Activated naive CD4-positive, alpha-beta T cell treated with anti-CD3 and anti-CD28 coated beads, Interleukin-2, amount 50 U/mL, for 72 hours (primary cell): ENCODE measurements at regions not wholly inside any gene's neighbourhood (a gene's known extent, or its start where the extent isn't known, plus 50 kb on each side); places are given as distances from the start of the nearest gene placed in this dataset.
"Not testable (repeated sequence)": the region's sequence is repeated elsewhere in the genome, so short reads cannot be mapped to it uniquely, and the experiment has no call there.

Experiments
- ATAC-seq, 2 donors: fragments of 150-1000 bp; cut with Tn5 transposase; 2 replicates each; pipeline ENCODE4 v1.10.0; 2021; ENCODE audit warnings: mild to moderate bottlenecking in 2 of 2, moderate library complexity in 2 of 2
- DNase-seq, 2 donors: peaks; one replicate each; pipeline ENCODE4 v3.0.0; 2021 to 2022; ENCODE audit warnings: low spot score in 2 of 2
- H3K27ac Mint-ChIP-seq, 2 donors: one replicate each; pipeline ENCODE4 v1.8.0; 2022; ENCODE audit warnings: mild to moderate bottlenecking in 2 of 2, mixed read lengths in 2 of 2
- H3K36me3 Mint-ChIP-seq, 2 donors: one replicate each; pipeline ENCODE4 v1.8.0; 2022; ENCODE audit warnings: mixed read lengths in 2 of 2
- H3K9me3 Mint-ChIP-seq, 2 donors: one replicate each; pipeline ENCODE4 v1.8.0; 2022; ENCODE audit warnings: mixed read lengths in 2 of 2

- no peaks in the 10 kb centered on the region for H3K36me3 Mint-ChIP-seq
- H3K9me3 Mint-ChIP-seq: peaks cover 0 to 5% of the 10 kb centered on the region in 2 donors
- H3K27ac Mint-ChIP-seq: no peak overlapping the region
- DNase-seq (no peak), ATAC-seq (no peak)
Measured at GRCh38 chr16:73966851-73967250, 329.8 kb upstream of the PSMD7 start.

GRCh38 chr16:73965591-73965990 lies 331.0 kb upstream of the PSMD7 start:
- DNase-seq (no peak), ATAC-seq (no peak)
- H3K9me3 Mint-ChIP-seq: peaks cover 0 to 5% of the 10 kb centered on the region in 2 donors
- H3K27ac Mint-ChIP-seq: no peak overlapping the region
- no peaks in the 10 kb centered on the region for H3K36me3 Mint-ChIP-seq

- H3K9me3 Mint-ChIP-seq: no peaks in the 10 kb centered on the region
- no peak overlapping the region for H3K27ac Mint-ChIP-seq
- peak in 1 of 2 donors; percentile 22 for DNase-seq
- no peak for ATAC-seq
- no peaks in the 10 kb centered on the region for H3K36me3 Mint-ChIP-seq
Measured at GRCh38 chr16:73956587-73957494, 339.8 kb upstream of the PSMD7 start.

GRCh38 chr16:73955702-73956101 lies 340.9 kb upstream of the PSMD7 start:
- Mint-ChIP-seq H3K9me3 (no peaks in the 10 kb centered on the region), H3K27ac (no peak overlapping the region), H3K36me3 (no peaks in the 10 kb centered on the region)
- ATAC-seq (no peak), DNase-seq (no peak)

GRCh38 chr16:73955255-73955654 lies 341.4 kb upstream of the PSMD7 start:
- no peak for ATAC-seq
- no peak for DNase-seq
- H3K36me3 Mint-ChIP-seq: no peaks in the 10 kb centered on the region
- H3K9me3 Mint-ChIP-seq: no peaks in the 10 kb centered on the region
- H3K27ac Mint-ChIP-seq: no peak overlapping the region

- no peak for DNase-seq
- Mint-ChIP-seq H3K27ac (no peak overlapping the region), H3K36me3 (no peaks in the 10 kb centered on the region), H3K9me3 (no peaks in the 10 kb centered on the region)
- ATAC-seq: no peak
Measured at GRCh38 chr16:73951481-73951880, 345.1 kb upstream of the PSMD7 start.

- no peak for ATAC-seq
- H3K27ac Mint-ChIP-seq: no peak overlapping the region
- H3K9me3 Mint-ChIP-seq: no peaks in the 10 kb centered on the region
- no peaks in the 10 kb centered on the region for H3K36me3 Mint-ChIP-seq
- DNase-seq: no peak
Measured at GRCh38 chr16:73949574-73950320, 346.9 kb upstream of the PSMD7 start.

- ATAC-seq (no peak), DNase-seq (no peak)
- Mint-ChIP-seq H3K36me3 (no peaks in the 10 kb centered on the region), H3K9me3 (no peaks in the 10 kb centered on the region), H3K27ac (no peak overlapping the region)
Measured at GRCh38 chr16:73945631-73946030, 351.0 kb upstream of the PSMD7 start.

GRCh38 chr16:73943184-73943583 lies 353.4 kb upstream of the PSMD7 start:
- DNase-seq, H3K9me3 Mint-ChIP-seq, ATAC-seq, H3K36me3 Mint-ChIP-seq, H3K27ac Mint-ChIP-seq: not testable (repeated sequence)

GRCh38 chr16:73940786-73941185 lies 355.8 kb upstream of the PSMD7 start:
- not testable (repeated sequence) for DNase-seq, H3K9me3 Mint-ChIP-seq, H3K27ac Mint-ChIP-seq, H3K36me3 Mint-ChIP-seq, ATAC-seq

GRCh38 chr16:73923951-73924350 lies 372.7 kb upstream of the PSMD7 start:
- peaks cover 15 to 21% of the 10 kb centered on the region in 2 donors for H3K9me3 Mint-ChIP-seq
- ATAC-seq (no peak), DNase-seq (no peak)
- H3K27ac Mint-ChIP-seq: no peak overlapping the region
- H3K36me3 Mint-ChIP-seq: peaks cover 11 to 13% of the 10 kb centered on the region in 2 donors

GRCh38 chr16:73921295-73921694 lies 375.3 kb upstream of the PSMD7 start:
- H3K27ac Mint-ChIP-seq: no peak overlapping the region
- ATAC-seq: no peak
- peaks cover 0 to 6% of the 10 kb centered on the region in 2 donors for H3K9me3 Mint-ChIP-seq
- DNase-seq: no peak
- no peaks in the 10 kb centered on the region for H3K36me3 Mint-ChIP-seq

- H3K36me3 Mint-ChIP-seq: no peaks in the 10 kb centered on the region
- DNase-seq: no peak
- no peak overlapping the region for H3K27ac Mint-ChIP-seq
- ATAC-seq: no peak
- H3K9me3 Mint-ChIP-seq: peaks cover 1 to 6% of the 10 kb centered on the region in 2 donors
Measured at GRCh38 chr16:73916829-73917594, 379.6 kb upstream of the PSMD7 start.

- no peaks in the 10 kb centered on the region for H3K36me3 Mint-ChIP-seq
- peaks cover 3 to 6% of the 10 kb centered on the region in 2 donors for H3K9me3 Mint-ChIP-seq
- no peak overlapping the region for H3K27ac Mint-ChIP-seq
- no peak for ATAC-seq
- no peak for DNase-seq
Measured at GRCh38 chr16:73915935-73916334, 380.7 kb upstream of the PSMD7 start.

- DNase-seq: no peak
- H3K27ac Mint-ChIP-seq: no peak overlapping the region
- H3K36me3 Mint-ChIP-seq: no peaks in the 10 kb centered on the region
- ATAC-seq: no peak
- peaks cover 0 to 3% of the 10 kb centered on the region in 2 donors for H3K9me3 Mint-ChIP-seq
Measured at GRCh38 chr16:73915140-73915539, 381.5 kb upstream of the PSMD7 start.

- no peak for DNase-seq
- Mint-ChIP-seq H3K9me3 (peaks cover 0 to 3% of the 10 kb centered on the region in 2 donors), H3K36me3 (no peaks in the 10 kb centered on the region), H3K27ac (no peak overlapping the region)
- no peak for ATAC-seq
Measured at GRCh38 chr16:73912850-73913249, 383.8 kb upstream of the PSMD7 start.

GRCh38 chr16:73912281-73912680 lies 384.3 kb upstream of the PSMD7 start:
- H3K9me3 Mint-ChIP-seq: peaks cover 0 to 3% of the 10 kb centered on the region in 2 donors
- H3K36me3 Mint-ChIP-seq: no peaks in the 10 kb centered on the region
- no peak overlapping the region for H3K27ac Mint-ChIP-seq
- ATAC-seq: no peak
- no peak for DNase-seq
